OCI-LY1 (cell line): ENCODE measurements at regions not wholly inside any gene's neighbourhood (a gene's known extent, or its start where the extent isn't known, plus 50 kb on each side); places are given as distances from the start of the nearest gene placed in this dataset.

ENCODE experiments used
- H2AFZ ChIP-seq: fragments of 200-600 bp; sonication (generic), shearing (Covaris generic); 2 replicates; pipeline ENCODE4 v1.6.0; 2014; ENCODE audit warnings: antibody characterized with exemption, mild to moderate bottlenecking, low read length
- H3F3A ChIP-seq: fragments of 200-600 bp; sonication (generic), shearing (Covaris generic); 2 replicates; pipeline ENCODE4 v1.6.0; 2014; ENCODE audit warnings: mild to moderate bottlenecking, antibody characterized with exemption, low read length, moderate library complexity; ENCODE audit not compliant: insufficient read depth
- H3K27ac ChIP-seq: fragments of 200-600 bp; sonication (generic); 2 replicates; pipeline ENCODE4 v1.5.1; 2014; ENCODE audit warnings: low read length, mixed run types, mild to moderate bottlenecking, low read depth; ENCODE audit not compliant: poor library complexity, severe bottlenecking
- H3K27me3 ChIP-seq: fragments of 200-600 bp; sonication (generic); 2 replicates; pipeline ENCODE4 v1.6.0; 2014; ENCODE audit warnings: antibody characterized with exemption, mild to moderate bottlenecking, low read length, moderate library complexity; ENCODE audit not compliant: insufficient read depth
- H3K36me3 ChIP-seq: fragments of 200-600 bp; sonication (generic); 2 replicates; pipeline ENCODE4 v1.6.1; 2014; ENCODE audit warnings: mild to moderate bottlenecking, antibody characterized with exemption, low read length, moderate library complexity, mixed read lengths; ENCODE audit not compliant: insufficient read depth
- H3K4me1 ChIP-seq: fragments of 200-600 bp; sonication (generic); 2 replicates; pipeline ENCODE4 v1.5.1; 2014; ENCODE audit warnings: mild to moderate bottlenecking, low read length, moderate library complexity; ENCODE audit not compliant: insufficient read depth, severe bottlenecking
- H3K4me2 ChIP-seq: fragments of 200-600 bp; sonication (generic), shearing (Covaris generic); 2 replicates; pipeline ENCODE4 v1.6.1; 2014; ENCODE audit warnings: low read length
- H3K4me3 ChIP-seq: fragments of 200-600 bp; sonication (generic); 2 replicates; pipeline ENCODE4 v1.5.1; 2014; ENCODE audit warnings: low read length, low read depth, mild to moderate bottlenecking, mixed read lengths; ENCODE audit not compliant: poor library complexity, severe bottlenecking
- H3K79me2 ChIP-seq: fragments of 200-600 bp; shearing (Covaris generic); 2 replicates; pipeline ENCODE4 v1.6.1; 2016; ENCODE audit warnings: mixed run types, low read length, mixed read lengths; ENCODE audit not compliant: insufficient read depth
- H3K9ac ChIP-seq: fragments of 200-600 bp; sonication (generic), shearing (Covaris generic); 2 replicates; pipeline ENCODE4 v1.6.1; 2014; ENCODE audit warnings: mild to moderate bottlenecking, low read length, mixed read lengths
- H3K9me2 ChIP-seq: fragments of 200-600 bp; sonication (generic), shearing (Covaris generic); 2 replicates; pipeline ENCODE4 v1.6.1; 2014; ENCODE audit warnings: low read depth, mild to moderate bottlenecking, low read length, mixed read lengths
- H3K9me3 ChIP-seq: fragments of 200-600 bp; shearing (Covaris generic); 2 replicates; pipeline ENCODE4 v1.6.1; 2014; ENCODE audit warnings: low read length, mixed read lengths
- H4K20me1 ChIP-seq: fragments of 200-600 bp; sonication (generic), shearing (Covaris generic); 2 replicates; pipeline ENCODE4 v1.6.0; 2016; ENCODE audit warnings: mild to moderate bottlenecking, low read length; ENCODE audit not compliant: insufficient read depth
- EZH2 ChIP-seq: fragments of 200-600 bp; sonication (generic), shearing (Covaris generic); IDR thresholded peaks from 2 replicates; pipeline ENCODE4 v1.8.0; 2017; ENCODE audit warnings: borderline replicate concordance, mixed run types, mild to moderate bottlenecking, antibody characterized with exemption, low read length, moderate library complexity, mixed read lengths
- TF ChIP-seq, protein P1 (sequence below): fragments of 200-600 bp; sonication (generic), shearing (Covaris generic); IDR thresholded peaks from 2 replicates; pipeline ENCODE4 v1.5.1; 2017; ENCODE audit warnings: mild to moderate bottlenecking, antibody characterized with exemption, low read length, moderate library complexity, mixed read lengths

DNA sequence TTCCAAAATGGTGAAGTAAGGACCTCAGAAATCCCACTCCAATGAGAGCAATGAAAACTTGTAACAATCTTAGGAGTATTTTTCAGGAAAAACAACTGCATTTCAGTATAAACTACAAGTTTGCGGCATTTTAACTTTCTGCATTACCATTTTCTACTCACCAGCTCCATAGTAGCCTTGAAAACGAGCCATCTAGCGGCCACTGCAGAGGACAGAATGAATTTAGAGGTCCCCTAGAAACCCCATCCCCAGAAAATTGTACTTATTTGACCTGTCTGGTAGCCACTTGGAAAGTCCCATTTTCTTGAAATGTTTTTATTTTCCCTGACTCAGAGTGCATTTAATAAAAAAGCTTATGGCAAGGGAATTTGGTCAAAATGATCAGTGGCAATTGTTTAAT is 205.4 kb upstream of the ITGA1 start:
- H3K4me3 ChIP-seq: no peak overlapping the region
- TF ChIP-seq EZH2: no peak
- TF ChIP-seq, protein P1, sequence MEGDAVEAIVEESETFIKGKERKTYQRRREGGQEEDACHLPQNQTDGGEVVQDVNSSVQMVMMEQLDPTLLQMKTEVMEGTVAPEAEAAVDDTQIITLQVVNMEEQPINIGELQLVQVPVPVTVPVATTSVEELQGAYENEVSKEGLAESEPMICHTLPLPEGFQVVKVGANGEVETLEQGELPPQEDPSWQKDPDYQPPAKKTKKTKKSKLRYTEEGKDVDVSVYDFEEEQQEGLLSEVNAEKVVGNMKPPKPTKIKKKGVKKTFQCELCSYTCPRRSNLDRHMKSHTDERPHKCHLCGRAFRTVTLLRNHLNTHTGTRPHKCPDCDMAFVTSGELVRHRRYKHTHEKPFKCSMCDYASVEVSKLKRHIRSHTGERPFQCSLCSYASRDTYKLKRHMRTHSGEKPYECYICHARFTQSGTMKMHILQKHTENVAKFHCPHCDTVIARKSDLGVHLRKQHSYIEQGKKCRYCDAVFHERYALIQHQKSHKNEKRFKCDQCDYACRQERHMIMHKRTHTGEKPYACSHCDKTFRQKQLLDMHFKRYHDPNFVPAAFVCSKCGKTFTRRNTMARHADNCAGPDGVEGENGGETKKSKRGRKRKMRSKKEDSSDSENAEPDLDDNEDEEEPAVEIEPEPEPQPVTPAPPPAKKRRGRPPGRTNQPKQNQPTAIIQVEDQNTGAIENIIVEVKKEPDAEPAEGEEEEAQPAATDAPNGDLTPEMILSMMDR: no peak; the same call in 1 of the 2 replicates

DNA sequence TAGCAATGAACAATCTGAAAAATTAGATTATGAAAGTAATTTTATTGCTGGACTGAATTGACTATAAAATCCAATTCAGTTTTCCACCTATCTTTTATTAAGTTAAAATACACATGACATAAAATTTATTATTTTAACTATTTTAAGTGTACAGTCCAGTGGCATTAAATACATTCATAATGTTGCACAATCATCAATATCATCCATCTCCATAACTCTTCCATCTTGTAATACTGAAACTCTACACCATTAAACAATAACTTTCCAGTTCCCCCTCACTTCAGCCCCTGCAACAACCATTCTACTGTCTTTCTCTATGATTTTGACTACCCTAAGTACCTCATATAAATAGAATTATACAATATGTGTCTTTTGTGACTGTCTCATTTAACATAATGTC is 200.6 kb upstream of the ITGA1 start:
- no peaks in the 10 kb centered on the region for H3K36me3 ChIP-seq
- no peaks in the 10 kb centered on the region for H3K27me3 ChIP-seq
- H3K9me3 ChIP-seq: no peaks in the 10 kb centered on the region
- H3K27ac ChIP-seq: no peak overlapping the region
- H3F3A ChIP-seq: no peaks in the 10 kb centered on the region
- H3K4me1 ChIP-seq: no peaks in the 10 kb centered on the region
- no peak for TF ChIP-seq EZH2
- TF ChIP-seq, protein P1: no peak
- no peak overlapping the region for H2AFZ ChIP-seq
- no peak overlapping the region for H3K9ac ChIP-seq
- no peaks in the 10 kb centered on the region for H3K9me2 ChIP-seq
- no peaks in the 10 kb centered on the region for H4K20me1 ChIP-seq
- H3K4me3 ChIP-seq: no peak overlapping the region
- H3K79me2 ChIP-seq: no peaks in the 10 kb centered on the region
- no peak overlapping the region for H3K4me2 ChIP-seq

More for the DNA sequence above, 205.4 kb upstream of the ITGA1 start:
- no peak overlapping the region for H2AFZ ChIP-seq
- H4K20me1 ChIP-seq: no peaks in the 10 kb centered on the region
- no peaks in the 10 kb centered on the region for H3K9me2 ChIP-seq
- no peaks in the 10 kb centered on the region for H3K36me3 ChIP-seq
- no peaks in the 10 kb centered on the region for H3K79me2 ChIP-seq
- H3K4me2 ChIP-seq: no peak overlapping the region
- no peaks in the 10 kb centered on the region for H3K4me1 ChIP-seq
- no peaks in the 10 kb centered on the region for H3F3A ChIP-seq
- no peaks in the 10 kb centered on the region for H3K9me3 ChIP-seq
- H3K27me3 ChIP-seq: no peaks in the 10 kb centered on the region
- no peak overlapping the region for H3K27ac ChIP-seq
- no peak overlapping the region for H3K9ac ChIP-seq

DNA sequence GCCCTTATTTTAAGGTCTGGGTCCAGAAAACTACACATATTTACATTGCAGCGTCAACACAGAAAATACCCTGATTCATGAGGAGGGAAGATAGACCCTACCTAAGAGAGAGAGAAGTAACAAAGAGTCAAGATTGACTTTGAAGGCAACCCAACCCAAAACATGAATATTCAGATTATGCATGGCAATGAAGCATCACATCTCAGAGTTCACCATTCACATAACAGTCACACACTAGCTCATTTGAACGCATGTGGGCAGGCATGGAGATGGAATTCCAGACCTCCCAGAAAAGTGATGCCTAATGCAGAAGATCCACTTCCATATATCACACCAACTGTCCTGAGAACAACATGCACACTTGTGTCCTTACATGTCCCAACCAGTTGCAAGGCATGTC is 190.1 kb upstream of the ITGA1 start:
- no peaks in the 10 kb centered on the region for H3K36me3 ChIP-seq
- H3K9me2 ChIP-seq: no peaks in the 10 kb centered on the region
- H3K9me3 ChIP-seq: no peaks in the 10 kb centered on the region
- H3K4me1 ChIP-seq: no peaks in the 10 kb centered on the region
- H3K79me2 ChIP-seq: no peaks in the 10 kb centered on the region
- no peaks in the 10 kb centered on the region for H4K20me1 ChIP-seq
- H2AFZ ChIP-seq: no peak overlapping the region
- no peaks in the 10 kb centered on the region for H3K27me3 ChIP-seq
- no peak overlapping the region for H3K4me3 ChIP-seq
- H3K4me2 ChIP-seq: no peak overlapping the region
- H3K27ac ChIP-seq: no peak overlapping the region
- H3K9ac ChIP-seq: no peak overlapping the region
- no peak for TF ChIP-seq EZH2
- TF ChIP-seq, protein P1: no peak
- H3F3A ChIP-seq: no peaks in the 10 kb centered on the region
